ENCODE measurements at regions not wholly inside any gene's neighbourhood (a gene's known extent, or its start where the extent isn't known, plus 50 kb on each side); places are given as distances from the start of the nearest gene placed in this dataset.

- peak; percentile 28 for DNase-seq (ENCODE audit: low read depth)
Measured at GRCh38 chr11:109267293-109268095, 154.5 kb upstream of the C11orf87 start.

DNA sequence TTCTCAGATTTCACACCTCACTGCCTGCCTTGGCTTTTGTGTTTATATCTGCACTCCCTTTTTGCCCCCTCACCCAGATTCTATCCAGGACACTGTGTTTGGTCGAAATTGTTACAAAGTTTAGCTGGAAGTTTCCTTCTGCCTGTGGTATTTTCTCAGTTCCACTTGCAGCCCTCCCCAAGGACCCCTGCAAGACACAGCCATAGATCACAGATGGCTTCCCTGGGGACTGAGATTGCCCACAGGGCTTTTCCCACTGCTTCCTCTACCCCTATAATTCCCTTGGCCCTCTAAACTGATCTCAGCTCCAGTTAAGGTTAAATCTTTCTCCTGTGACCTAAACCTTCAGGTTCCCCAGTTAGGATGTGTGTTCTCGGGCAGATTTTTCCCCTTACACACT, 146.1 kb upstream of the C11orf87 start:
- no peak for DNase-seq (ENCODE audit: low read depth)

GRCh38 chr11:109285465-109285864, 136.5 kb upstream of the C11orf87 start:
- no peak for DNase-seq (ENCODE audit: low read depth)

GRCh38 chr11:109291553-109291952, 130.4 kb upstream of the C11orf87 start:
- DNase-seq (ENCODE audit: low read depth), result no peak

DNA sequence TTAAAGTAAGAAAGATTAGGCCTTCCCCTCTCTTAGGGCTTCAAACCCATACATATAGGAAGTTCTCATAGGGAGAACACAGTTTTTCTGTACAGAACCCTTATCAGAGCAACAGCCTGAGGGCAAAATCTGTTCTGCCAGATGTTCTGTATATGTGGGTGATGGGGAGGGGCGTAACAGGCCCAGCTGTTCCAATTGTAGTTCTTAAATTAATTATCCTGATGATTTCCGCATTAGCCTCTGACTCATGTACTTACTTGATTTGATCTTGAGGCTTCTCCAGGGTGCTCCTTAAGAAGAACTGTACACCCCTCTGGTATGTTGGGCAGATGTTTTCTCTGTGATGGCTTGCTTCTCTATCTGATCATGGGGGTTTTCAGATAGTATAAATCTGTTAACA, 123.1 kb upstream of the C11orf87 start:
- DNase-seq (ENCODE audit: low read depth), result no peak

DNA sequence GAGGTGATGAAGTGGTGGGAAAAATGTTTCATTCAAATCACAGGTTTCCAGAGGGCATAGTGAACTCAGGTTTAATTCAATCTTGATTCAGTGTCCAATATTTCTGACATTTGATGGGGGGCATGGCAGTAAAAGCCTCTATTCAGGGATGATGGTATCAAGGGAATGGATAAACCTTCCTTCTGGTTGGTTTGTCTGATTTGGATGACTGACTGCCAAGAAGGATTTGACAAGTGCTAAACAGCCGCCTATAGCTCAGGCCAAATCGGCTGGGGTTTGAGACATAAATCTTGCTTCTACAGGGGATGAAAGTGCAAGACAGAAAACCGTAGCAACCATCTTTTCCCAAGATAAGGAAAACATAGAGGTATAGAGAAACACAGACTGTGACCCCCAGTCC, 121.8 kb upstream of the C11orf87 start:
- no peak for DNase-seq (ENCODE audit: low read depth)

GRCh38 chr11:109302591-109303334, 119.2 kb upstream of the C11orf87 start:
- DNase-seq (ENCODE audit: low read depth), result no peak

GRCh38 chr11:109303342-109303741, 118.6 kb upstream of the C11orf87 start:
- no peak for DNase-seq (ENCODE audit: low read depth)

GRCh38 chr11:109304159-109304558, 117.8 kb upstream of the C11orf87 start:
- no peak for DNase-seq (ENCODE audit: low read depth)

DNA sequence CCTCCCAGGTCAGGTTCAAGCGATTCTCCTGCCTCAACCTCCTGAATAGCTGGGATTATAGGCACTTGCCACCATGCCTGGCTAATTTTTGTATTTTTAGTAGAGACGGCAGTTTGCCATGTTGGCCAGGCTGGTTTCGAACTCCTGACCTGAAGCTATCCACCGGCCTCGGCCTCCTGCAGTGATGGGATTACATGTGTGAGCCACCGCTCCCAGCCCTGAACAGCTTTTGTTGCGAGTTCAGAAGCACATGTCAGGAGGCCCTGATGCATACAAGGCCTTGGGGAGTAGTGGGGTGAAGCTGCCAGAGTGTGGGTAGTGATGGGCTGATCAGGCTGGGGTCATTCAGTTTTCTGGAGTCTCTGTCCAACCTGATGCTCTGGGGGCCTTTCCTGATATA, 117.0 kb upstream of the C11orf87 start:
- DNase-seq (ENCODE audit: low read depth), result no peak

- peak; percentile 17 for DNase-seq (ENCODE audit: low read depth)
Measured at GRCh38 chr11:109306322-109306721, 115.7 kb upstream of the C11orf87 start.

DNA sequence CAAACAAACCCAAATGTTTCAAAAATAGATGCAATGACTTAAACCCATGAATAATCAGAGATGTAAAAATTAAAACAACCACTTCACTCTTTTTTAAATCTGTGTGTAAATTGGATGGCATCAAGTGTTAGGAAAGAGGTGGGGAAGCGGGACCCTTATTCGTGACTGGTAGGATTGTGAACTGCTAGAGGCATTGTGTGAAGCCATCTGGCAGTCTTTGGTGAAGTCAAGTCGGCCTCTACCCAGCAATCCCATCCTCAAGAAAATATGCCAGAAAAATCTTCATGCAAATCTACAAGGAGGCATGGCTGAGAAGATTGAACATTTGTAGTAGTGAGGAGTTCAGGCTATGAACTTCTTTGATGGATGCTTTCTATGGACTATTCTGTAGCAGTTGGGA, 114.6 kb upstream of the C11orf87 start:
- no peak for DNase-seq (ENCODE audit: low read depth)

DNA sequence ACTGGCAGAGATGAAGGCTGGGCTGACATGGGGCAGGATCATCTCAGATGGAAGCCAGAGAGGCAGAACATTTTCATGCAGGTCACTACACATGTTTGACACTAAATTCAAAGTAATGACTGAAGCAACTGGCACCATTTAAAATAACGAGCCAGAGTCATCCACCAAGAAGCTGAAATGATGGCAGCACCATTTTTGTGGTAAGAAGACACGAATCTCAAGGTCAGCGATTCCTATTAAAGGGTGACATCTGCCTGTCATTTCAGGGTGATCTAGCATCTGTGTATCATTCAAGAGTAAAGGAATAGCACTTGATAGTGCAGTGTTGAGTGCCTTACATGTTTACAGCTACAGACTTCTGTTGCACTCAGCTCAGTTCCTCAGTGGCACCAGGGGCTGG, 113.4 kb upstream of the C11orf87 start:
- no peak for DNase-seq (ENCODE audit: low read depth)

DNA sequence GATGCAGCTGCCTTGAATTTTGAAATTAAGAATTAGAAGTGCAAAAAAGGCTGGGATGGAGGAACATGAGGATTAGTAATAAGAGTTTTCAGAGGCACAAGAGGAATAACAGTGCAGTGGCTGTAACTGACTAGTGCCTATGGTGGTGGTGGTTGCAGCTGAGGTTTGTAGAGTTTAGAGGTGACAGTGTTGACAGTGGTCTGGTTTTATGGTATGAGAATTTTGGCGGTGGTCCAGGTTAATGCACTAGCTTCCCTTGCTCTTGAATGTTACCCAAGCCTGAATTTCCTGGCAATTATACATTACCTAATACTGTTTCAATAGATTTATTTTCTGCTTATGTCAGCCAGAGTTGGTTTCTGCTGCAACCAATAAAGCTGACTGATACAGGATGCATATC, 112.8 kb upstream of the C11orf87 start:
- DNase-seq (ENCODE audit: low read depth), result peak; percentile 13

DNA sequence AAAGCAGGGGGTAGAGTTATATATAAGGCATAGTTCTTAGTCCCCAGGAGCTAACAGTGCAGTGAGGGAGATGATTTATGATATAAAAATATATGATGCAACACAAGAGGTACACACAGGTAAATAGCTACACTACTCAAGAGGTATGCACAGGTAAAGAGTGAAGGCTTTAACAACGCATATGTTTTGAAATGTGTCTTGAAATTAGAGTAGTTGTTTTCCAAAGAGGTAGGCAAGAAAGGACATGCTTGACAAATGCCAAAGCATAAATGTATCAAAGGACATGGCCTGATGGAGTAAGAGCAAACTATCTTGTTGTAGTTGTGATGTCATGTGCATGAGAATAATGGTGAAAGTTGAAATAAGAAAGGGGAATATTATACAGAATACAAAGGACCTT, 104.3 kb upstream of the C11orf87 start:
- DNase-seq (ENCODE audit: low read depth), result no peak

DNA sequence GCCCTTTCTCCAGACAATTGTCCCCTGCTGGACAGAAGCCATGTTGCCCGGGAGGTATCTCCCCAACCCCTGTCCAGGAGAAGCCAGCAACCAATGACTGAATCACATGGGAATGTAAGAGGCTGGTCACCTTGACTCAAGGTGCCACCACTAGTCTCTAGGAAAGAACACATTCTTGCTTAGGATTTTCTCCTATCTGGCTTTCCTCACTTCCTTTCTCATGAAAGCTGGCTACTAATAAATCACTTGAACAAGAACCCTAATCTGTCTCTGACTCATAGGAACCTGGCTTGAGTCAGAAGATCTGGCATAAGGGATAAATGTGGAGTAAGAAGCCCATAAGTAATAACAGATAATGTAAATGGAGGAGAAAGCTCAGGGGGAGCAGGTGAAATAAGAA, 101.4 kb upstream of the C11orf87 start:
- DNase-seq (ENCODE audit: low read depth), result peak; percentile 50

DNA sequence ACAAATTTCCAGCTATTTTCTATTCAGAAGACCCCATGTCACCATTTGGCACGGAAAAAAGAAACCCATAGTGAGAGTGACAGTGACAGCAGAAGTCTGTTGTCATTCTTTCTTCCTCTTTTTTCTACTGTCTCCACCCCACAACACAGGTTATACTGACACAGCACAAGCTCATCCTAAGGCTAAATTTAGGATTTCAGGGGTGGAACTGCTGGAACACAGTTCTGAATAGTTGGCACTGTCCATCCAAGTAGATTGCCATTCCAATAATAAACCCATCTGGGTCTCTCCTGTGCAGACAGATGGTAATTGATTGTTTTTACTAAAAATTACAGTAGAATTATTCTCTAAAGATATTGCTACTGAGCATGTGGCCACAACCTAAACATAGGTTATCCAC, 95.2 kb upstream of the C11orf87 start:
- no peak for DNase-seq (ENCODE audit: low read depth)

GRCh38 chr11:109329716-109330115, 92.3 kb upstream of the C11orf87 start:
- no peak for DNase-seq (ENCODE audit: low read depth)

DNA sequence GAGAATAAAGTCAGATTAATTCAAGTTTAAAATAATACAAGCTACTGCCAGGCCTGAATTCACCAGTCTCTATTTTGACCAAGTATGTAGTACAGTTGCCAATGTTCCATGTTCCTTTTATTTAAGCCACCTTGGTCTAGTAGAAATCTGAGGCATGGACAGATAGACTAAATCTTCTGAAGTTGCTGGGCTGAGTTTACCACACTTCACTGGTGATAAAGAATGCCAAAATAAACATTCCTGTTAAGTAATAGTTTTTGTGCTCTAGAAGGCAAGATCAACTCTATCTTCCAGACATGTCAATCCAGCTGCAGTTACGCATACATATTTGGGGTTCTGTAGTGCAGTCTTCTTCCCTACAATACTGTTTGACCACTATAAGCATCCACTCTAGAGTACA, 83.9 kb upstream of the C11orf87 start:
- DNase-seq (ENCODE audit: low read depth), result peak; percentile 4

DNA sequence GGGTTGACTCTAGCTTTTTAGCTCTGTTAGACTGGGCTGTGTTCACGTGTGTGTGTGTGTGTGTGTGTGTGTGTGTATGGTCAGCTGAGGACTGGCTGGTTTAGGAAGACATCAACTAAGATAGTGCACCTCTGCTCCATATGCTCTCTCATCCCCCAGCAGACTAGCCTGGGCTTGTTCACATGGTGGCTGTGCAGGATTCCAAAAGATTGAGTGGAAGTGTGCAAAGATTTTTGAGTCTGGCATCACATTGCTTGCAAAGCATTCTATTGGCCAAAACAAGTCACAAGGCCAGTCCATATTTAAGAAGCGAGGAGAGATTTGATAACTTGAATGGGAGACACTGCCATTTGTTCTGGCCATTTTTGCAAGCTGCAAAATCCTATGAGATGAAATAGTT, 79.7 kb upstream of the C11orf87 start:
- DNase-seq (ENCODE audit: low read depth), result no peak

- DNase-seq (ENCODE audit: low read depth), result no peak
Measured at GRCh38 chr11:109343242-109343641, 78.7 kb upstream of the C11orf87 start.

- no peak for DNase-seq (ENCODE audit: low read depth)
Measured at GRCh38 chr11:109347304-109347703, 74.7 kb upstream of the C11orf87 start.
